ENCODE measurements at regions not wholly inside any gene's neighbourhood (a gene's known extent, or its start where the extent isn't known, plus 50 kb on each side); places are given as distances from the start of the nearest gene placed in this dataset.

- Mint-ChIP-seq H3K27me3 (ENCODE audit: insufficient read depth) (no peaks in the 10 kb centered on the region), H3K36me3 (ENCODE audit: low read depth) (no peaks in the 10 kb centered on the region; the same call in 1 of the 2 replicates), H3K4me1 (ENCODE audit: low read depth) (no peaks in the 10 kb centered on the region), H3K27ac (no peak overlapping the region), H3K9me3 (peaks cover 68% of the 10 kb centered on the region), H3K4me3 (no peak overlapping the region)
- no peak for DNase-seq
- TF ChIP-seq CTCF (IDR thresholded peaks at IDR 0.05) = no peak
Observed at GRCh38 chr19:31943191-31943661, 402.2 kb upstream of the ZNF507 start.

GRCh38 chr19:31943778-31944177 lies 401.6 kb upstream of the ZNF507 start:
- Mint-ChIP-seq H3K4me3 (no peak overlapping the region), H3K9me3 (peaks cover 68% of the 10 kb centered on the region), H3K27ac (no peak overlapping the region)

GRCh38 chr19:31944326-31944725 lies 401.1 kb upstream of the ZNF507 start:
- no peaks in the 10 kb centered on the region for H3K4me1 Mint-ChIP-seq (ENCODE audit: low read depth)
- no peak for DNase-seq
- H3K36me3 Mint-ChIP-seq (ENCODE audit: low read depth) = no peaks in the 10 kb centered on the region; the same call in 1 of the 2 replicates
- no peak for TF ChIP-seq CTCF (IDR thresholded peaks at IDR 0.05)
- no peak overlapping the region for H3K4me3 Mint-ChIP-seq
- H3K27me3 Mint-ChIP-seq (ENCODE audit: insufficient read depth) = no peaks in the 10 kb centered on the region
- peaks cover 68% of the 10 kb centered on the region for H3K9me3 Mint-ChIP-seq
- no peak overlapping the region for H3K27ac Mint-ChIP-seq

More at GRCh38 chr19:31943778-31944177, 401.6 kb upstream of the ZNF507 start:
- no peak for DNase-seq
- TF ChIP-seq CTCF (IDR thresholded peaks at IDR 0.05) = no peak
- Mint-ChIP-seq H3K4me1 (ENCODE audit: low read depth) (no peaks in the 10 kb centered on the region), H3K27me3 (ENCODE audit: insufficient read depth) (no peaks in the 10 kb centered on the region), H3K36me3 (ENCODE audit: low read depth) (no peaks in the 10 kb centered on the region; the same call in 1 of the 2 replicates)

- no peaks in the 10 kb centered on the region; the same call in 1 of the 2 replicates for H3K36me3 Mint-ChIP-seq (ENCODE audit: low read depth)
- DNase-seq = no peak
- TF ChIP-seq CTCF (IDR thresholded peaks at IDR 0.05) = no peak
- no peaks in the 10 kb centered on the region for H3K4me1 Mint-ChIP-seq (ENCODE audit: low read depth)
- peaks cover 2% of the 10 kb centered on the region; the same call in 1 of the 2 replicates for H3K27me3 Mint-ChIP-seq (ENCODE audit: insufficient read depth)
- no peak overlapping the region for H3K27ac Mint-ChIP-seq
- peaks cover 65% of the 10 kb centered on the region for H3K9me3 Mint-ChIP-seq
- H3K4me3 Mint-ChIP-seq = no peak overlapping the region
Observed at GRCh38 chr19:31946491-31946890, 398.9 kb upstream of the ZNF507 start.

- H3K27ac Mint-ChIP-seq = no peak overlapping the region
- TF ChIP-seq CTCF (IDR thresholded peaks at IDR 0.05) = no peak
- no peak overlapping the region for H3K4me3 Mint-ChIP-seq
- peaks cover 2% of the 10 kb centered on the region; the same call in 1 of the 2 replicates for H3K27me3 Mint-ChIP-seq (ENCODE audit: insufficient read depth)
- no peaks in the 10 kb centered on the region for H3K4me1 Mint-ChIP-seq (ENCODE audit: low read depth)
- DNase-seq = no peak
- H3K36me3 Mint-ChIP-seq (ENCODE audit: low read depth) = peaks cover 3% of the 10 kb centered on the region; the same call in 1 of the 2 replicates
- peaks cover 65% of the 10 kb centered on the region for H3K9me3 Mint-ChIP-seq
Observed at GRCh38 chr19:31947436-31948115, 397.8 kb upstream of the ZNF507 start.

Measured in HFFc6 (cell line).